ENCODE measurements at regions not wholly inside any gene's neighbourhood (a gene's known extent, or its start where the extent isn't known, plus 50 kb on each side); places are given as distances from the start of the nearest gene placed in this dataset.

DNA sequence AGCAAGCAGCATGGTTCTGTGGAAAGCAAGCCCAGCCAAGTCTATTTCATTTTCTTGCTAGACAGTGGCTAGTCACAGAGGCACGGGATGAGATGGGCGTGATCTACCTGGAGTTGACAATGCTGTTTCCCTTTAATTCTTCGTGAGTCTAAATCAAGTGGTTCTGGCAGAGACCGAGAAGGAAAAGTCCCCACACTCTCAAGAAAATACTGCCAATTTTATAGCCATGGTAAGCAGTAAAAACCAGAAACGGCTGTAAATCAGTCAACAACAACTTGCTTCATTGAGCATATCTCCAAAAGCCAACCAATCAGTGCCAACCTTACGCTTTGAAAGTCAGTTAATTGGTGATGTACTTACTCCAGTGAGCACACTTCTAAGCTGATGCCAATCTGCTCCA lies 223.4 kb downstream of the SEC23IP start:
- intact Hi-C loops (cut with DNase I) = no loop called here
- H3K4me1 ChIP-seq (ENCODE audit: insufficient read depth) = no peaks in the 10 kb centered on the region

DNA sequence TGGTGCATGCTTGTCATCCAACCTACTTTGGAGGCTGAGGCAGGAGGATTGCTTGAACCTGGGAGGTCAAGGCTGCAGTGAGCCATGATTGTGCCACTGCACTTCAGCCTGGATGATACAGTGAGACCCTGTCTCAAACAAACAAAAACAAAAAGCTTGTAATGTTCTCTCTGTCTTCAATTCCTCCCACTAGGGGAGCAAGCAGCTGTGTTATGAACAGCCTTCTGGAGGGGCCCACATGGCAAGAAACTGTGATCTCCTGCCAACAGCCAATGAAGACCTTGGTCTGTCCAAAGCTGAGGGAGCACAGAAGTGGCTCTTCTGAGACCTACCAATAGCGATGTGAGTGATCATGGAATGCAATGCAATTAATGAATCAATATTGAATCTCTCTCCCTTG lies 229.2 kb downstream of the SEC23IP start:
- DNase-seq = no peak
- WGBS, 3 donors = 82 to 94% (median 93%) methylated on average over 1 of the region's 1 CpG

More for the DNA sequence above, 223.4 kb downstream of the SEC23IP start:
- Histone ChIP-seq H3K27me3 (no peaks in the 10 kb centered on the region), H3K9me3 (no peaks in the 10 kb centered on the region), H3K27ac (no peak overlapping the region), H3K4me3 (no peak overlapping the region), H3K36me3 (no peaks in the 10 kb centered on the region)
- no peak for TF ChIP-seq EP300 (IDR thresholded peaks at IDR 0.05)
- TF ChIP-seq POLR2A (IDR thresholded peaks at IDR 0.05) = no peak
- TF ChIP-seq, protein P1, sequence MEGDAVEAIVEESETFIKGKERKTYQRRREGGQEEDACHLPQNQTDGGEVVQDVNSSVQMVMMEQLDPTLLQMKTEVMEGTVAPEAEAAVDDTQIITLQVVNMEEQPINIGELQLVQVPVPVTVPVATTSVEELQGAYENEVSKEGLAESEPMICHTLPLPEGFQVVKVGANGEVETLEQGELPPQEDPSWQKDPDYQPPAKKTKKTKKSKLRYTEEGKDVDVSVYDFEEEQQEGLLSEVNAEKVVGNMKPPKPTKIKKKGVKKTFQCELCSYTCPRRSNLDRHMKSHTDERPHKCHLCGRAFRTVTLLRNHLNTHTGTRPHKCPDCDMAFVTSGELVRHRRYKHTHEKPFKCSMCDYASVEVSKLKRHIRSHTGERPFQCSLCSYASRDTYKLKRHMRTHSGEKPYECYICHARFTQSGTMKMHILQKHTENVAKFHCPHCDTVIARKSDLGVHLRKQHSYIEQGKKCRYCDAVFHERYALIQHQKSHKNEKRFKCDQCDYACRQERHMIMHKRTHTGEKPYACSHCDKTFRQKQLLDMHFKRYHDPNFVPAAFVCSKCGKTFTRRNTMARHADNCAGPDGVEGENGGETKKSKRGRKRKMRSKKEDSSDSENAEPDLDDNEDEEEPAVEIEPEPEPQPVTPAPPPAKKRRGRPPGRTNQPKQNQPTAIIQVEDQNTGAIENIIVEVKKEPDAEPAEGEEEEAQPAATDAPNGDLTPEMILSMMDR (IDR thresholded peaks at IDR 0.05) = no peak
- WGBS, 3 donors = 39 to 47% (median 44%) methylated on average over 6 of the region's 6 CpGs
- no peak for DNase-seq

DNA sequence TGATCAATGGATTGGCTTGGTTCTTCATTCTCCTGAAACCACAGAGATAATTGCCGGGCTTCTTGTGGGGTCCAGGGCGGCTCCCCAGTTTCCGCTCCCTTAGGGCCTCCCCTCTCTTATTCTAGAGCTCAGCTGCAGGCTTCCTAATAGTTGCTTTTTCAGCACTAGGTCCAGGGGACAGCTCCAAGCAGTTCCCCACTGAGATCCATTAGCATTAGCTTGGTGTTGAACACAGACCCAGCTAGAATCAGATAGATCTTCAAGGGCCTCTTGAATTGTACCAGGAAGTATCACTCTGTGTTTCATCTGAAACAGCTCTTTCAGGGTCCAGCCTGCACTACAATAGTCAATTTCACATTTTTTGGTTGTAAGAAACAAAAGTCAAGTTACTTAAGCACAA lies 238.7 kb downstream of the SEC23IP start:
- H3K9me3 ChIP-seq = no peaks in the 10 kb centered on the region
- H3K27me3 ChIP-seq = no peaks in the 10 kb centered on the region
- H3K27ac ChIP-seq = no peak overlapping the region
- no peak for TF ChIP-seq EP300 (IDR thresholded peaks at IDR 0.05)
- no peak for TF ChIP-seq POLR2A (IDR thresholded peaks at IDR 0.05)
- TF ChIP-seq, protein P1 (IDR thresholded peaks at IDR 0.05) = no peak
- H3K4me1 ChIP-seq (ENCODE audit: insufficient read depth) = no peaks in the 10 kb centered on the region
- intact Hi-C loops (cut with DNase I) = no loop called here
- no peaks in the 10 kb centered on the region for H3K36me3 ChIP-seq
- 13 to 37% (median 33%) methylated on average over 3 of the region's 3 CpGs for WGBS, 3 donors
- no peak for DNase-seq
- H3K4me3 ChIP-seq = no peak overlapping the region

More for the DNA sequence above, 229.2 kb downstream of the SEC23IP start:
- no peak overlapping the region for H3K27ac ChIP-seq
- no peaks in the 10 kb centered on the region for H3K27me3 ChIP-seq
- intact Hi-C loops (cut with DNase I) = no loop called here
- TF ChIP-seq POLR2A (IDR thresholded peaks at IDR 0.05) (no peak), EP300 (IDR thresholded peaks at IDR 0.05) (no peak)
- TF ChIP-seq, protein P1 (IDR thresholded peaks at IDR 0.05) = no peak
- H3K9me3 ChIP-seq = no peaks in the 10 kb centered on the region
- H3K36me3 ChIP-seq = no peaks in the 10 kb centered on the region
- no peak overlapping the region for H3K4me3 ChIP-seq
- no peaks in the 10 kb centered on the region for H3K4me1 ChIP-seq (ENCODE audit: insufficient read depth)

DNA sequence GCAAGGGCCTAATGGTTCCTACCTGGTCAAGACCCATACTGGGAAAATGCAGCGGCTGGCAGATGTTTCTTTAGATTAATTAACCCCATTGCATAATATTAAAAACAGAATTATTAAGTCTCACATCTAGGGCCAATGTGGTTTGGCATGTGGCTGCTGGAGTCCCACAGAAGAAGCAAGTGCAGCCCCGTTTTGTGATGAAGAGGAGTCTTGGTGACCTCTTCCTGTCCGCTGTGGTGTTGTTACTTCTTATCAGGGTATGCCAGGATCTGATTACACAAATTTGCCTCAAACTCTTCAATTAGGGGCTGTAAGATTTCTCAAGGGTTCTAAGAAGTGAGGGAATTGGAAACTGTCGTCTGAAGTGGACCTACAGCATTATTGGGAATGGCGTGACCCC lies 240.3 kb downstream of the SEC23IP start:
- Histone ChIP-seq H3K9me3 (no peaks in the 10 kb centered on the region), H3K27ac (no peak overlapping the region), H3K27me3 (no peaks in the 10 kb centered on the region), H3K4me3 (no peak overlapping the region), H3K36me3 (no peaks in the 10 kb centered on the region), H3K4me1 (ENCODE audit: insufficient read depth) (no peaks in the 10 kb centered on the region)
- TF ChIP-seq, protein P1 (IDR thresholded peaks at IDR 0.05) = no peak
- TF ChIP-seq EP300 (IDR thresholded peaks at IDR 0.05) (no peak), POLR2A (IDR thresholded peaks at IDR 0.05) (no peak)
- WGBS, 3 donors = 61 to 67% (median 63%) methylated on average over 5 of the region's 5 CpGs
- intact Hi-C loops (cut with DNase I) = no loop called here
- no peak for DNase-seq
